ENCODE measurements at regions not wholly inside any gene's neighbourhood (a gene's known extent, or its start where the extent isn't known, plus 50 kb on each side); places are given as distances from the start of the nearest gene placed in this dataset.

DNA sequence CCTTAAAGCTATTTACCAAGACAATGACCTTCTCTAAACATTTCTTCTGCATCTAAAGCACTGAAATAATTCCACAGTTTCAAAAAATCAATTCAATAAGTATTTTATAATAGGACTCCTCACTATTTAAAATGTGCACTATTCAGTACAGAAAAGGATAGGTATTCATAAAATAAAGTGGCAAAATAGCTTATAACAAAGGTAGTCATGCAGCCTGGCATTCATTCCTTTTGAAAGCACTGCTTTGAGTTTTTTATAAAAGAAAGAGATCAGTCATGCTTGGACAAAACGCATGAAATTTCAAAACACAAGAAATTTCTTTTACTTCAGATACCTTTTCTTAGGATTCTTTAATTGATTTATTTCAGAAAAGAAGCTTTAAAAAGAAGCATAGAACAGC is 689.7 kb upstream of the PHF14 start:
- Histone ChIP-seq H3K27ac (ENCODE audit: low read depth, low read length, poor library complexity, severe bottlenecking) (no peak overlapping the region), H3K9me3 (ENCODE audit: low read depth, low read length, poor library complexity, severe bottlenecking) (no peaks in the 10 kb centered on the region), H3K27me3 (replicated peaks; ENCODE audit: insufficient read depth, low read depth, low read length, poor library complexity) (no peaks in the 10 kb centered on the region), H3K4me1 (ENCODE audit: insufficient read depth, low read length, poor library complexity, severe bottlenecking) (no peaks in the 10 kb centered on the region), H3K4me3 (ENCODE audit: low read depth, low read length, poor library complexity, severe bottlenecking) (no peak overlapping the region), H3K36me3 (ENCODE audit: insufficient read depth, low read length, poor library complexity, severe bottlenecking) (no peaks in the 10 kb centered on the region)
- TF ChIP-seq, protein P1, sequence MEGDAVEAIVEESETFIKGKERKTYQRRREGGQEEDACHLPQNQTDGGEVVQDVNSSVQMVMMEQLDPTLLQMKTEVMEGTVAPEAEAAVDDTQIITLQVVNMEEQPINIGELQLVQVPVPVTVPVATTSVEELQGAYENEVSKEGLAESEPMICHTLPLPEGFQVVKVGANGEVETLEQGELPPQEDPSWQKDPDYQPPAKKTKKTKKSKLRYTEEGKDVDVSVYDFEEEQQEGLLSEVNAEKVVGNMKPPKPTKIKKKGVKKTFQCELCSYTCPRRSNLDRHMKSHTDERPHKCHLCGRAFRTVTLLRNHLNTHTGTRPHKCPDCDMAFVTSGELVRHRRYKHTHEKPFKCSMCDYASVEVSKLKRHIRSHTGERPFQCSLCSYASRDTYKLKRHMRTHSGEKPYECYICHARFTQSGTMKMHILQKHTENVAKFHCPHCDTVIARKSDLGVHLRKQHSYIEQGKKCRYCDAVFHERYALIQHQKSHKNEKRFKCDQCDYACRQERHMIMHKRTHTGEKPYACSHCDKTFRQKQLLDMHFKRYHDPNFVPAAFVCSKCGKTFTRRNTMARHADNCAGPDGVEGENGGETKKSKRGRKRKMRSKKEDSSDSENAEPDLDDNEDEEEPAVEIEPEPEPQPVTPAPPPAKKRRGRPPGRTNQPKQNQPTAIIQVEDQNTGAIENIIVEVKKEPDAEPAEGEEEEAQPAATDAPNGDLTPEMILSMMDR (conservative IDR thresholded peaks at IDR 0.05; ENCODE audit: low read depth, low read length): no peak
- POLR2A ChIA-PET (ENCODE audit: low non-redundant PET): no interaction called here
- CTCF ChIA-PET: no interaction called here
- no TSS peak for BruUV-seq (replicated peaks)
- intact Hi-C loops (cut with micrococcal nuclease; ENCODE audit: unreplicated experiment): no loop called here
- no peak for DNase-seq (ENCODE audit: low spot score)

DNA sequence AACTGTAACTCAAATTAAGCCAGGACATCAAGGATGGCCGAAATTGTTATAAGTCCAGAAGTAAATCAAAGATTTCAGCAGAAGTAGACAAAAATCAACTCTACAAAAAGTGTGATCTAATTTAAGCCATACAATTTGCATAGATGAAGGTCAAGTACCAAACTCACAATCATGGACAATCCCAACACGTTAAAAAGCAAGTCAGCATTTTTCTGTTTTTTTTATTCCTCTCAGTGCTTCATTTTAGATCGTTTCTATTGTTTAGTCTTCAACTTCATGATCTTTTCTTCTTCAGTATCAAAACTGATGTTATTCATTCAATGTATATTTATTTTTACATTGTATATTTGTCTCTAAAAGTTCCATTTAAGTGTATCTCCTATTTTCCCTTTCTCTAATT is 674.3 kb upstream of the PHF14 start:
- CTCF ChIA-PET: no interaction called here
- no peak for DNase-seq (ENCODE audit: low spot score)
- H3K36me3 ChIP-seq (ENCODE audit: insufficient read depth, low read length, poor library complexity, severe bottlenecking): no peaks in the 10 kb centered on the region
- no peak overlapping the region for H3K27ac ChIP-seq (ENCODE audit: low read depth, low read length, poor library complexity, severe bottlenecking)
- BruUV-seq (replicated peaks): no TSS peak
- no peak for TF ChIP-seq EZH2 (IDR thresholded peaks at IDR 0.05; ENCODE audit: borderline replicate concordance, low read depth, low read length, poor library complexity, severe bottlenecking)
- no peaks in the 10 kb centered on the region for H3K4me1 ChIP-seq (ENCODE audit: insufficient read depth, low read length, poor library complexity, severe bottlenecking)
- intact Hi-C loops (cut with micrococcal nuclease; ENCODE audit: unreplicated experiment): no loop called here
- POLR2A ChIA-PET (ENCODE audit: low non-redundant PET): interaction anchor here (0.7 kb wide), 1 partner anchor 1822 kb away, joined by 3 read pairs; no protein-coding TSS in a partner anchor
- H3K4me3 ChIP-seq (ENCODE audit: low read depth, low read length, poor library complexity, severe bottlenecking): no peak overlapping the region
- H3K27me3 ChIP-seq (replicated peaks; ENCODE audit: insufficient read depth, low read depth, low read length, poor library complexity): no peaks in the 10 kb centered on the region
- no peaks in the 10 kb centered on the region for H3K9me3 ChIP-seq (ENCODE audit: low read depth, low read length, poor library complexity, severe bottlenecking)

- Histone ChIP-seq H3K4me3 (ENCODE audit: low read depth, low read length, poor library complexity, severe bottlenecking) (no peak overlapping the region), H3K27ac (ENCODE audit: low read depth, low read length, poor library complexity, severe bottlenecking) (no peak overlapping the region), H3K27me3 (replicated peaks; ENCODE audit: insufficient read depth, low read depth, low read length, poor library complexity) (no peaks in the 10 kb centered on the region), H3K4me1 (ENCODE audit: insufficient read depth, low read length, poor library complexity, severe bottlenecking) (no peaks in the 10 kb centered on the region), H3K36me3 (ENCODE audit: insufficient read depth, low read length, poor library complexity, severe bottlenecking) (no peaks in the 10 kb centered on the region), H3K9me3 (ENCODE audit: low read depth, low read length, poor library complexity, severe bottlenecking) (no peaks in the 10 kb centered on the region)
- ChIA-PET CTCF (no interaction called here), POLR2A (ENCODE audit: low non-redundant PET) (no interaction called here)
- intact Hi-C loops (cut with micrococcal nuclease; ENCODE audit: unreplicated experiment): no loop called here
- TF ChIP-seq, protein P1 (conservative IDR thresholded peaks at IDR 0.05; ENCODE audit: low read depth, low read length): no peak
- TF ChIP-seq EZH2 (IDR thresholded peaks at IDR 0.05; ENCODE audit: borderline replicate concordance, low read depth, low read length, poor library complexity, severe bottlenecking): no peak
- BruUV-seq (replicated peaks): no TSS peak
- no peak for DNase-seq (ENCODE audit: low spot score)
Measured at GRCh38 chr7:10300577-10300976, 673.1 kb upstream of the PHF14 start.

GRCh38 chr7:10308276-10308675 is 665.4 kb upstream of the PHF14 start:
- DNase-seq (ENCODE audit: low spot score): no peak
- ChIA-PET CTCF (no interaction called here), POLR2A (ENCODE audit: low non-redundant PET) (no interaction called here)
- no peaks in the 10 kb centered on the region for H3K36me3 ChIP-seq (ENCODE audit: insufficient read depth, low read length, poor library complexity, severe bottlenecking)
- H3K4me1 ChIP-seq (ENCODE audit: insufficient read depth, low read length, poor library complexity, severe bottlenecking): no peaks in the 10 kb centered on the region
- H3K27ac ChIP-seq (ENCODE audit: low read depth, low read length, poor library complexity, severe bottlenecking): no peak overlapping the region
- no peaks in the 10 kb centered on the region for H3K27me3 ChIP-seq (replicated peaks; ENCODE audit: insufficient read depth, low read depth, low read length, poor library complexity)
- TF ChIP-seq, protein P1 (conservative IDR thresholded peaks at IDR 0.05; ENCODE audit: low read depth, low read length): no peak
- no peak for TF ChIP-seq EZH2 (IDR thresholded peaks at IDR 0.05; ENCODE audit: borderline replicate concordance, low read depth, low read length, poor library complexity, severe bottlenecking)
- intact Hi-C loops (cut with micrococcal nuclease; ENCODE audit: unreplicated experiment): no loop called here
- H3K4me3 ChIP-seq (ENCODE audit: low read depth, low read length, poor library complexity, severe bottlenecking): no peak overlapping the region
- BruUV-seq (replicated peaks): no TSS peak
- no peaks in the 10 kb centered on the region for H3K9me3 ChIP-seq (ENCODE audit: low read depth, low read length, poor library complexity, severe bottlenecking)
